Epithelial cell of esophagus (primary cell): ENCODE measurements at regions not wholly inside any gene's neighbourhood (a gene's known extent, or its start where the extent isn't known, plus 50 kb on each side); places are given as distances from the start of the nearest gene placed in this dataset.

Source experiments
- DNase-seq: peaks from one replicate; pipeline ENCODE4 v3.0.0; 2010; ENCODE audit warnings: low read depth
- H3K4me3 ChIP-seq: 2 replicates; pipeline ENCODE4 v1.5.1; 2011; ENCODE audit warnings: mild to moderate bottlenecking, low read length, control low read depth
- TF ChIP-seq, protein P1 (sequence below): IDR thresholded peaks from 2 replicates; pipeline ENCODE4 v1.5.1; 2011; ENCODE audit warnings: low read depth, mild to moderate bottlenecking, low read length, control low read depth, inconsistent platforms; ENCODE audit not compliant: insufficient read depth; ENCODE audit errors: missing control alignments

DNA sequence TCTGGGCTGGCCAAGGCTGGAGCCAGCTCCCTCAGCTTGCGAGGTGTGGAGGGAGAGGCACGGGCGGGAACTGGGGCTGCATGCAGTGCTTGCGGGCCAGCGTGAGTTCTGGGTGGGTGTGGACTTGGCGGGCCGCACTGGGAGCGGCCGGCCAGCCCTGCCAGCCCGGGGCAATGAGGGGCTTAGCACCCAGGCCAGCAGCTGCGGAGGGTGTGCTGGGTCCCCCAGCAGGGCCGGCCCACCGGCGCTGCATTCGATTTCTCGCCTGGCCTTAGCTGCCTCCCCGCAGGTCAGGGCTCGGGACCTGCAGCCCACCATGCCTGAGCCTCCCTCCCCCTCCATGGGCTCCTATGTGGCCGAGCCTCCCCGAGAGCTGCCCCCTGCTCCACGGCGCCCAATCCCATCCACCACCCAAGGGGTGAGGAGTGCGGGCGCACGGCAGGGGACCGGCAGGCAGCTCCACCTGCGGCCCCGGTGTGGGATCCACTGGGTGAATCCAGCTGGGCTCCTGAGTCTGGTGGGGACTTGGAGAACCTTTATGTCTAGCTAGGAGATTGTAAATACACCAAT lies 302.6 kb upstream of the ADAMTS16 start:
- DNase-seq: no peak
- H3K4me3 ChIP-seq: no peak overlapping the region
- TF ChIP-seq, protein P1, sequence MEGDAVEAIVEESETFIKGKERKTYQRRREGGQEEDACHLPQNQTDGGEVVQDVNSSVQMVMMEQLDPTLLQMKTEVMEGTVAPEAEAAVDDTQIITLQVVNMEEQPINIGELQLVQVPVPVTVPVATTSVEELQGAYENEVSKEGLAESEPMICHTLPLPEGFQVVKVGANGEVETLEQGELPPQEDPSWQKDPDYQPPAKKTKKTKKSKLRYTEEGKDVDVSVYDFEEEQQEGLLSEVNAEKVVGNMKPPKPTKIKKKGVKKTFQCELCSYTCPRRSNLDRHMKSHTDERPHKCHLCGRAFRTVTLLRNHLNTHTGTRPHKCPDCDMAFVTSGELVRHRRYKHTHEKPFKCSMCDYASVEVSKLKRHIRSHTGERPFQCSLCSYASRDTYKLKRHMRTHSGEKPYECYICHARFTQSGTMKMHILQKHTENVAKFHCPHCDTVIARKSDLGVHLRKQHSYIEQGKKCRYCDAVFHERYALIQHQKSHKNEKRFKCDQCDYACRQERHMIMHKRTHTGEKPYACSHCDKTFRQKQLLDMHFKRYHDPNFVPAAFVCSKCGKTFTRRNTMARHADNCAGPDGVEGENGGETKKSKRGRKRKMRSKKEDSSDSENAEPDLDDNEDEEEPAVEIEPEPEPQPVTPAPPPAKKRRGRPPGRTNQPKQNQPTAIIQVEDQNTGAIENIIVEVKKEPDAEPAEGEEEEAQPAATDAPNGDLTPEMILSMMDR: no peak

DNA sequence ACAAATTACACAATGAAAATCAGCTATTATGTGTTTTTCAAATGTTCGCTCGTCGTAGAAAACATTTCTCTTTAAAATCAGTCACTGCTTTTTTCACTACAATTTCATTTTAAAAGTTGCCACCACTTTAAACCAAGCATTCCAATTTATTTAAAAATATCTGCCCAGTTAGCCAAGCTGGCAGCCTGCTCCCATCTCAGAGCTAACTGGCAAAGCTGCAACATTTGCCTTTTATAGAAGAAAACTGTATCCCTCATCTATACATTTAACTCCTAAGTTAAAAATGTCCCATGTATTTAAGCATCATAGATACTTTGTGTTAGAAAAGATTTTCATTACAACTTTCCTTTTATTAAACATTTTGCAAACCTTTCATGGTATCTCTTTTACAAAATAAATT lies 294.9 kb upstream of the ADAMTS16 start:
- TF ChIP-seq, protein P1: no peak
- no peak for DNase-seq
- H3K4me3 ChIP-seq: no peak overlapping the region

DNA sequence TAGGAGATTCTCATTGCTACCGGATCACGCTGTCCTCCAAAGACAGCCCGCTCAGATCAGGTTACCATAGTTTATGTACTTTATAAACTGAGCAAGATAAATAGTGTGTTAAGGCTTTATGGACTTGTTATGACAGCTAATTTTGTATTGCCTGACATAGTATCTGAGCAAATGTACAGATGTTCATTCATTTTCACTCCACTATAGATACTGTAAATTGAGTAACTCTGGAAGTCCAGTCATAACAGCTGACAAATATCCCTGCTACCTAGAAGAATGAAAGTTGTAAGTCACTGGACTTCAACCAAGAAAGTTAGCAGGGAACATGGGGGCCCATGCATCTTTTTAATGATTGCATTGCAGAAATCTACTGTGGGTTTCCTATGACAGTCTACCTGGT lies 292.4 kb upstream of the ADAMTS16 start:
- no peak for DNase-seq
- TF ChIP-seq, protein P1: no peak
- H3K4me3 ChIP-seq: no peak overlapping the region

DNA sequence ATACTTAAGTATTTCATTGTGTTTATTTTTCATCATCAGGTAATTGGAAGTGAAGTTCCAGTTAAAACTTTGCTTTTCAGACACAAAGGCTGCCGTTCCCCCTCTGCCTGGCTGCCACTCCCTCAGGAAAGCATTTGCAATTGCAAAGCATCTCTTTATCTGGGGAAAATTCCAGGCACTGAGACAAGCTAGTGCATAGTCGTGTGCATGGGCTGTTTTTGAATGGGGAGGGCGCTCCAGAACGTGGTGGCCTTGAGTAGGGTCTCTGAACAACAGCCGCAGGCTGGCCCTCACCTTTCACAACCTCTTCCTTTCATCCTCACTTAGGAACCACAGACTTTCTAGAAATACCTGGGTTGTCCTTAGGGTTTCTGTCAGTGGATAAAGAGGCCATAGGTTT lies 285.1 kb upstream of the ADAMTS16 start:
- H3K4me3 ChIP-seq: no peak overlapping the region
- TF ChIP-seq, protein P1: no peak
- DNase-seq: no peak

DNA sequence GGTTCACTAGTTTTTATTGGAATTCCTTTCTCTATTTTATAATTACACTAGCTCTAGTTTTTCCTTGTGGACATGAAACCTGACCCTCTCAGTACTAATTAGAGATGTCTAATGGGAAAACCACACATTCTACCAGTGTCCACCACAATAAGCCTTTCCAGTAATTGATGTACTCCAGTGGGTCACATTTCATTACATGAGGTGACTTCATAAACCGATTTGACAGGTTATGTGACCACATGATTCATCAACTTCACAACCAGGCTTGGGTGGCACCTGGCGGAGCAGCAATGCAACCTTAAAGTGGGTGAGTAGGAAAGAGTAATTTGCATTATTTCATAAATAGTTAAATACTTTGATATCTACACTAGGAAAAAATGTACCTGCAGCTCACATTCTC lies 284.2 kb upstream of the ADAMTS16 start:
- TF ChIP-seq, protein P1: no peak
- DNase-seq: no peak
- H3K4me3 ChIP-seq: no peak overlapping the region

DNA sequence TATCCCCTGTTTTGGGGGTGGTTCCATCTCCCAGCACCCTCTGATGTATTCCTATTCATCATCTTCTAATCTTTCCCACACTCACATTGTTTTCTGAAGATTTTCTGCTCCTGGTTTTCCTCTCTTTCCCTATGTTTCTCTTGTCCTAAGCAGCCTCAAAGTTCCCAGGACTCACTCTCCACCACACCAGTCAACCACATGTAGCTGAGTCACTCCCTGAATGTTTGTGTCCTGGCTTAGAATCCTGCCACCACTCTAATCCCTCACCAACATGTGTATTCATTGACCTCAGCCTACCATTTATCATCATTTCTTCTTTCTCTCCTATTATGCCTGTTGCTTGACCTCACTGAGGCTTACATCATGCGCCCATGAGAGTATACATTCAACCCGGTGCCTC lies 282.4 kb upstream of the ADAMTS16 start:
- DNase-seq: no peak
- TF ChIP-seq, protein P1: no peak
- H3K4me3 ChIP-seq: no peak overlapping the region

DNA sequence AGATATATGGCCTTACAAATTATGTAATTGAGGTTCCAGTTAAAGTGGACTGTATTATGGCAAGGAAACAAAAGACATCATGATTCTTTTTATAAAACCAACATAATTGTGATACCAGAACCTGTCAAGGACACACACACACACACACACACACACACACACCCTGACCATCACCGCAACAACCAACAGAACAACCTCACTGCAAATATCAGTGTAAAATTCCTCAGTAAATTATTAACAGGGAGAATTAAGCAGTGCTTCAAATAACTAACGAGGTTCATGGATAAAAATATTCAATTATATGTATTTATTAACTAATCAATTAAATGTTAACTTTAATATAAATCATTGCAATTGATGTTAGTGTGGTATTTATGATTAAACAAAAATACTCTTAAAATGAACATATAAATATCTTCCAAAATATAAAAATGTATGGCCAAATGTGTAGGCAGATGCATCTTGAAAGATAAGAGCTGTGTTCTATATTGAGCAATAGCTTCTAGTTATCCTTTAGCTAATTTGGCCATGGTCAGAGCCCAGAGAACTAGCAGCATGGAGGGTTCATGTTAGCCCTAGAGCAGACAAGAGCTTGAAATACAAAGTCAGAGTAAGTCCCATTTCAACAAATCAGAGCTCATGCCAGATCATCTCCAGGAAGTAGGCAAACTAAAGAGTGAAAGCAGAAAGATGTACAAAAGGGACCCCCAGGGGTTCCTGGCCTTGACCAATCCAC lies 280.5 kb upstream of the ADAMTS16 start:
- no peak for DNase-seq
- TF ChIP-seq, protein P1: no peak
- no peak overlapping the region for H3K4me3 ChIP-seq
